GM18870 (cell line): ENCODE measurements at regions not wholly inside any gene's neighbourhood (a gene's known extent, or its start where the extent isn't known, plus 50 kb on each side); places are given as distances from the start of the nearest gene placed in this dataset.
A peak's percentile ranks its signal among the peaks of the same experiment; 100 is the strongest.
"Not testable (repeated sequence)": the region's sequence is repeated elsewhere in the genome, so short reads cannot be mapped to it uniquely, and the experiment has no call there.

Experiments used
- ATAC-seq: cut with Tn5 transposase; IDR thresholded peaks from one replicate; pipeline ENCODE4 v1.9.1; 2021; ENCODE audit warnings: moderate library complexity; ENCODE audit not compliant: unreplicated experiment

GRCh38 chr4:138634915-138635314 is 380.7 kb upstream of the NOCT start:
- ATAC-seq, result no peak

GRCh38 chr4:138633580-138633904 is 382.0 kb upstream of the NOCT start:
- ATAC-seq, result no peak

DNA sequence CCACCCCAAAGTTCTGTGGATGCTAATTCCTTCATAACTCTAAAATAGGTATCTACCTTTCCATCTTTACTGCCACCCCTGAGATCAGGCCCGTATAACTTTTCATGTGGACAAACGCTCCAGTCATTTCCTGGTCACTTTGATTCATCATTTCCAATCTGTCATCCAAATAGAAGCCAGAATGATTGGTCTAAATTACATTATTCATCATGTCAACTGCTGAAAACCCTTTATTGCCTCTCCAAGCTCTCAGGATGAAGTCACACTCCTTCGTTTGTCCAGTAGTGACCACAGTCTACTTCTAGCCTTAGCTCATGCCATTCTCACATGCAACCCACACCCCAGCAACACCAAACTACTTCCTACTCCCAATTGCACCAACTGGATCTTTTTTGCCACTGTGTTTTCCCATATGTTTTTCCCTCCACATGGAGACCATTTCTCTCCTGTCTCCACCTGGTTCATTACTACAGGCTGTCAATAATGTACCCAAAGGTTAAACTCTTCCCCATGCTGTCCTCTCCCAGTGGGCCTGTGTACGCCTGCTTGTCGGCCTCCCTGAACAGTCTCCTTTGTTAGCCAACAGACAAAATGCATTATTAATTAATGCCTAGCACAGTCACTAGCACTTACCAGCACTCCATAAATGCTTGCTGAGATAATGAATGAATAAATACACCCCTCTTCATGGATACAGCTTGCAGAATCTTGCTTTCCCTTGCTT is 382.6 kb upstream of the NOCT start:
- ATAC-seq, result no peak

DNA sequence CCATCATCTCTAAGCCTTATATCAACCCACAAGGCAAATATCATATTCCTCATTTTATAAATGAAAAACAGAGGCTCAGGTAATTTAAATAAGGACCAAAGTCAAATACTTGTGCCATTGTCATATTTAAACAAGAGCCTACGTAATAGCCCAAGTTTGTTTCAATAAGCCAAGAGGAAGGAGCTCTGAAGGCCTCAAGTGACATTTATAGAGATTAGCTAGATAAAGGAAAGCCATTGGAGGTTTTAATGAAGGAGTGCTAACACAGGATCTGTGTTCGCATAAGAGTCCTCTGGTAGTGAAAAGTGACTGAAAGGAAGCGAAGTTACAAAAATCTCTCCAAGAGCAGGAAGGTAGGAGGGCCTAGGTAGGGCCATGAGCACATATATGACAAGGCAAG is 384.9 kb upstream of the NOCT start:
- ATAC-seq, result no peak

DNA sequence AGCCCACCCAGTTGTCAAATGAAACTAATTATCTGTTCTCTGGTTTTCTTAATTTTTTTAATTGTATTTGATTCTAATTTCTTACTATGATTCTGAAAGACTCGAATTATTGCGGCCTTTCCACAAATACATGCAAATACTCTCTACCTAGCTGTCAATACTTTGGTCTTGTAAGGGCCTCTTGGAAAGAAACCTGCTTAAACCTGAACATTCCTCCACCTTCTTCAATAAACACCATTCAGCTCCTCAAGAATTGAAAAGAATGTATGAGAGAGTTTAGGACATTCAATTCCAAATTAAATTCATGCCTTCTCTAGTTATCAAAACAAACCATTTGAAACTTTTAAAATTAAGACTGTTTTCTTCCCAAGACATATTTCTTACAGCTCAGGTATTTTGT is 385.9 kb upstream of the NOCT start:
- no peak for ATAC-seq

DNA sequence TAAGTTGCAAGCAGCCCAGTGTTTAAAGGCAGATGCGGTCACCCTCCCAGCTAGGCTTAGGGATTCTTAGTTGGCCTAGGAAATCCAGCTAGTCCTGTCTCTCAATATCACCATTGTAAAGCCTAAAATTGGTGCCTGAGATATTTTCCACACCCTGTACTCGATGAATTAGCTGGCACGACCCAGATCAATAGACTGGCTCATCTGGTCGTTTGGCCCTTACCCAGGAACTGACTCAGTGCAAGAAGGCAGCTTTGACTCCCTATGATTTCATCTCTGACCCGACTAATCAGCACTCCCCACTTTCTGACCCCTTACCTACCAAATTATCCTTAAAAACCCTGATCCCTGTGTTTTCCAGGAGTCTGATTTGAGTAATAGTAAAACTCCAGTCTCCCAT is 384.9 kb upstream of the SLC7A11 start:
- no peak for ATAC-seq

- ATAC-seq, result not testable (repeated sequence)
Measured at GRCh38 chr4:138622362-138622761, 380.2 kb upstream of the SLC7A11 start.

DNA sequence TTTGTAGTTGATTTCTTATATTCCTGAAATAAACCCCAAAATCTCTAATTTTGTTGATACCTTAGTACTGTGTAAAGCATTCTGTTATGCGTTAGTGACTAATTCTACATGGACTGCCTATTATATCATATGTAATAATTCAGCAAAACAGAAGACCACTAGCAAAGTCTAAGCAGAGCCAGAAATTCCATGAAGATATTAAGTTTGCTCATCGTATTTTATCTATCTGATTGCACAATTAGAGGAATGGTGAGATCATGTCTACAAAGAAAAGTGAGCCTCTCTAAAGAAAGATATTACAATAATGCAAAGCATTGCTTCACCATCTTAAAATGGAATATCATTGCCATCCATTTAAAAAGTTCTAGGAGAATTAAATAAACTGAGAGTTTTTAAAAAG is 374.6 kb upstream of the SLC7A11 start:
- ATAC-seq, result no peak

- ATAC-seq, result no peak
Measured at GRCh38 chr4:138614398-138615142, 372.4 kb upstream of the SLC7A11 start.

DNA sequence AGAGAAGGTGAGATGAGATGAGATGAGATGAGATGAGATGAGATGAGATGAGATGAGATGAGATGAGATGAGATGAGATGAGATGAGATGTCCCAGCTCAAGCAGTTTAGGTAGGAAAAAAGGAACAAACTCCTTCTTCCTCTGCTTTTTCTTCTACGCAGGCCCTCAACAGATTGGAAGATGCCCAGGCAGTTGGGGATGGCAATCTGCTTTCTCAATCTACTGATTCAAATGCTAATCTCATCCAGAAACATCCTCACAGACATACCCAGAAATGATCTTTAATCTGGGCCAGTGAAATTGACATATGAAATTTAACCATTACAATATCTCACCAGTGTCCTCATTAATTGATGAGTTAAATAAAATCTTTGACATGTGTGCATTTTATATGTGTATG is 370.3 kb upstream of the SLC7A11 start:
- ATAC-seq, result no peak

DNA sequence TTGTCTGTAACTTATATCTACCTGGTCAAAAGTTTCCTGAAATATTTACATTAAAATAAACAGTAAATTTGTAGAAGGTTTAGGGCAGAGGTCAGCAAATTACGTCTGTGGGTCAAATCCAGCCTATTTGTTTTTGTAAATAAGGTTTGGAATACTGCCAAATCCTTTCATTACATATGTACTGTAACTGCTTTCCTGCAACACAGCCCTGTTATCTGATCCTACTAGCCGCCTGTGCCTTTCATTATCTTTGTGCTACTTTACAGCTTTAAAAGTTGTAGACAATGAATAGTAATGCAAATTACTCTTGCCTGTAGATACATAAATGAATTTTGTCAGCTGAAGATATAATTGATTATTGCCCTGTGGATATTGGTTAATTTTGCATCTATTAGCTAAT is 369.6 kb upstream of the SLC7A11 start:
- no peak for ATAC-seq

GRCh38 chr4:138611017-138611416 is 368.9 kb upstream of the SLC7A11 start:
- ATAC-seq, result no peak

DNA sequence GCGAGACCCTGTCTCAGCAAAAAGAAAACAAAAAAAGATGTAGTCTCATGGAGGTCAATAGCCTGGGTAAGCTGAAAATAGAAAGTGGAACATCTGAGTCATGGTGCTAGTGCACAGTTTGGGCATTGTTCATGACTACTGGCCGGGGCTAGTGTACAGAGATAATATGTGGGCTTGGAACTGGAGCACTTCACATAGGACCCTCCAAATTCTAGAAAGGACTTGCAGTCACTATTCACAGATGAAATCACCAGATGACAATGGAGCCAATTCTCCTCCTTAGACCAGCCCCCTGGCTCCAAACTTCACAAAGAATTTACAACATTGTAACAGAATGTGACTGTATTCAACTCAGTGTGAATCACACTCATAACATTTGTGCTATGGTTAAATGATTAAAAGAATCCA is 367.8 kb upstream of the SLC7A11 start:
- ATAC-seq, result peak; percentile 86

DNA sequence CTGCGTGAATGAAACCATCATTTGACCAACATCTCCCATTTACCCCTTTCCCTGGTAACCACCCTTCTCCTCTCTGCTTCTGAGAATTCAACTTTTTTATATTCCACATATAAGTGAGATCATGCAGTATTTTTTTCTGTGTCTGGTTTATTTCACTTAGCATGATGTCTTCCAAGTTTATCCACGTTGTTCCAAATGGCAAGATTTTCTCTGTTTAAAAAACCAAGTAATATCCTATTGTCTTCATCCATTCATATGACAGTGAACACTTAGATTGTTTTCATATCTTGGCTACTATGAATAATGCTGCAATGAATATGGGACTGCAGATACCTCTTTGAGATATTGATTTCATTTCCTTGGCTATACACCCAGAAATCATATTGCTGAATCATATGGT is 362.4 kb upstream of the SLC7A11 start:
- ATAC-seq, result no peak

DNA sequence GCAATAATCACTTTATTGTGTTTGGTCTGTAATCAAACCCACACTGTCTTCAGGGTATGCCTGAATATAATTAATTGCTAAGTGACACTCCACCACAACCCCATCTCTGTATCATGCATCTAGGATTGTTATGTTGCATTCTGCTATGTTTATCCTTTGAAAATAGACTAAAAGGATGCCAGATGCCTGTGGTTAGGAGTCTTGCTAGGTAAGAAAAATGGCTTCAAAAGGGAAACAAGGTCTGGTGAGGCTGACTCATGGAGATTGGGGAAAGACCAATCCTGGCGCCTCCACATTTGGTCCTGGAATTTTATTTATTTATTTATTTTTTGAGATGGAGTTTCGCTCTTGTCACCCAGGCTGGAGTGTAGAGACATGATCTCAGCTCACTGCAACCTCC is 360.5 kb upstream of the SLC7A11 start:
- no peak for ATAC-seq

DNA sequence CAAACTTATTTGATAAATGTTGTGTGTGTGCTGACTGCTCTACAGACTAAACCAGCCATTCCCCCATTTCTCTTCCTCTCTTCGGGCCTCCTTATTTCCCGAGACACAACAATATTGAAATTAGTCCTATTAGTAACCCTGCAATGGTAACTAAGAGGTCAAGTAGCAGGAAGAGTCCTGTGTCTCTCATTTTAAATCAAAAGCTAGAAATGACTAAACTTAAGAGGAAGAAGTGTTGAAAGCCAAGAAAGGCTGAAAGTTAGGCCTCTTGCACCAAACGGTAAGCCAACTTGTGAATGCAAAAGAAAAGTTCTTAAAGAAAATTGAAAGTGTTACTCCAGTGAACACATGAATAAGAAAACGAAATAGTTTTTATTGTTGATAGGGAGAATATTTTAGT is 357.8 kb upstream of the SLC7A11 start:
- peak; percentile 85 for ATAC-seq

GRCh38 chr4:138598226-138598625 is 356.1 kb upstream of the SLC7A11 start:
- no peak for ATAC-seq

DNA sequence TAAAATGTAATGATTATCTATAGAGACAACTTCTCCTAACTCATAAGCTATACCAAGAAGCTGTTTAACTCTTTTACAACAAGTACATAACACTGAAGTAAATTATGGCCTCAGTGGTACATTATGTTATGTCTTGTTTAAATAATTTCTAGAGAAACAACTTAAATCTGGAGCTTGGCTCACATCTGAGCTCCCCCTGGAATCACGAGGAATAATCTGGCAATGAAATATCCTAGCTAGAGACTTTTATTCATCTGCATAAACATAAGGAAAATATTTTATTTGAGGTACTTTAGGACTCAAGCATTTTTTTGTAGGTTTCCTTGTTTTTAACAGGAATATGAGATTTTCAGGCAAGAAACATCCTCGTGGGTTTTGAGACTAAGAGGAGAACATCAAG is 354.7 kb upstream of the SLC7A11 start:
- no peak for ATAC-seq

DNA sequence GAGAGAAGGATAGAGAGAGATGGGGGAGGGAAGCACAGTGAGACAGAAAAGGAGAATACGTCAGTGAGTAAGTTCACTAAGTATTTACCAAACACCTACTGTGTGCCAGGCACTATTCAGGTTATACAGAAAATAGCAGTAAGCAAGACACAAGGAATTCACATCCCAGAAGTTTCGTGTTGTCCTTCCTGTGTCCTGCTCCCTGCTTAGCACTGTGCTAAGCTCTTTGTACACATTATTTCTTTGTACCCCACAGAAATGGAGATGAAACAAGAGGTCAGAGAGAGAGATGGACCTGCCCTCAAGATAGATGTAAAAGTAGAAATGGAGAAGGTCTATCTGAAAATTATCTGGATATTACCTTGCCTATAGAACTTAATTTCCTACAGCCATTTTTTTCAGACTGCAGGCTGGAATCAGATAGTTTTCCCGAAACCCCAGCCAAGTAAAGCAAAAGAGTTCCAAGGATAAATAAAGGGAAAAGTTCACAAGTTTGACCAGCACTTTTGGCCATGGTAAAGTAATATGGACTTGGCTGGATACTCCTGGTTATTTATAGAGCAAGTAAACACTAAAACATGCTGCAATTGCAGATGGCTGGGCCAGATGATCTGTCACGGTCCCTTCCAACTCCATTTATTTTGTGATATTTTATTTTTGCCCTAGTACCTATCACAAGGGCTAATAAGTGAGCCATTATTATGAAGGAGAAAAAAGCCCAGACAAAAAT is 353.7 kb upstream of the SLC7A11 start:
- ATAC-seq, result no peak

GRCh38 chr4:138595171-138595570 is 353.0 kb upstream of the SLC7A11 start:
- no peak for ATAC-seq

- no peak for ATAC-seq
Measured at GRCh38 chr4:138592796-138593195, 350.6 kb upstream of the SLC7A11 start.

- no peak for ATAC-seq
Measured at GRCh38 chr4:138591808-138592207, 349.7 kb upstream of the SLC7A11 start.
